ENCODE measurements at regions not wholly inside any gene's neighbourhood (a gene's known extent, or its start where the extent isn't known, plus 50 kb on each side); places are given as distances from the start of the nearest gene placed in this dataset.

DNA sequence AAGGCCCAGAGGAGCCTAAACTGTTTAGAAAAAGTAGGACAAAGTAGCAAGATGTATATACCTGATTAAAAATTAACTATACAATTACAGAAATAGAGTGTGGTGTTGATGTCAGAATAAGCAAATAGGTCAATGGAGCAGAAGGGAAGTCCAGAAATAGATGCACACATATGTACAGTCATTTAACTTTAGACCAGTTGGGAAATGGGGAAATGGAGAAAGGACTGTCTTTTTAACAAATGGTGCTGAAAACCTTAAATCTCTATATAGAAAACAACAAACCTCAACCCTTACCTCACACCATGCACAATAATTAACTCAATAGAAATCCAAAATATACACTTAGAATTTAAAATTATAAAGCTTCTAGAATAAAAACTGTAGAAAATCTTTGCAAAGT lies 72.2 kb downstream of the CH25H start:
- TF ChIP-seq, protein P1, sequence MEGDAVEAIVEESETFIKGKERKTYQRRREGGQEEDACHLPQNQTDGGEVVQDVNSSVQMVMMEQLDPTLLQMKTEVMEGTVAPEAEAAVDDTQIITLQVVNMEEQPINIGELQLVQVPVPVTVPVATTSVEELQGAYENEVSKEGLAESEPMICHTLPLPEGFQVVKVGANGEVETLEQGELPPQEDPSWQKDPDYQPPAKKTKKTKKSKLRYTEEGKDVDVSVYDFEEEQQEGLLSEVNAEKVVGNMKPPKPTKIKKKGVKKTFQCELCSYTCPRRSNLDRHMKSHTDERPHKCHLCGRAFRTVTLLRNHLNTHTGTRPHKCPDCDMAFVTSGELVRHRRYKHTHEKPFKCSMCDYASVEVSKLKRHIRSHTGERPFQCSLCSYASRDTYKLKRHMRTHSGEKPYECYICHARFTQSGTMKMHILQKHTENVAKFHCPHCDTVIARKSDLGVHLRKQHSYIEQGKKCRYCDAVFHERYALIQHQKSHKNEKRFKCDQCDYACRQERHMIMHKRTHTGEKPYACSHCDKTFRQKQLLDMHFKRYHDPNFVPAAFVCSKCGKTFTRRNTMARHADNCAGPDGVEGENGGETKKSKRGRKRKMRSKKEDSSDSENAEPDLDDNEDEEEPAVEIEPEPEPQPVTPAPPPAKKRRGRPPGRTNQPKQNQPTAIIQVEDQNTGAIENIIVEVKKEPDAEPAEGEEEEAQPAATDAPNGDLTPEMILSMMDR (conservative IDR thresholded peaks at IDR 0.05; ENCODE audit: low read depth, low read length): no peak
- TF ChIP-seq EZH2 (IDR thresholded peaks at IDR 0.05; ENCODE audit: low read length, unreplicated experiment): no peak
